Fibroblast of mammary gland (primary cell): ENCODE measurements at regions not wholly inside any gene's neighbourhood (a gene's known extent, or its start where the extent isn't known, plus 50 kb on each side); places are given as distances from the start of the nearest gene placed in this dataset.

Experiments used
- DNase-seq: peaks from one replicate; pipeline ENCODE4 v3.0.0-alpha.2; 2010; ENCODE audit warnings: low read depth
- H3K4me3 ChIP-seq: 2 replicates; pipeline ENCODE4 v1.5.1; 2011; ENCODE audit warnings: low read depth, mild to moderate bottlenecking, low read length, moderate library complexity; ENCODE audit not compliant: control insufficient read depth
- CTCF ChIP-seq: conservative IDR thresholded peaks from 2 replicates; pipeline ENCODE4 v1.5.1; 2011; ENCODE audit warnings: low read depth, low read length, inconsistent platforms; ENCODE audit not compliant: control insufficient read depth, insufficient read depth

- no peak for DNase-seq
- TF ChIP-seq CTCF, result no peak
- no peak overlapping the region for H3K4me3 ChIP-seq
Measured at GRCh38 chr2:82084679-82085392, 1780.3 kb upstream of the LRRTM1 start.

GRCh38 chr2:82075875-82076274, 1771.3 kb upstream of the LRRTM1 start:
- TF ChIP-seq CTCF, result no peak
- no peak overlapping the region for H3K4me3 ChIP-seq
- DNase-seq, result no peak

- TF ChIP-seq CTCF, result no peak
- H3K4me3 ChIP-seq, result no peak overlapping the region
- DNase-seq, result no peak
Measured at GRCh38 chr2:82062463-82062862, 1757.9 kb upstream of the LRRTM1 start.

- H3K4me3 ChIP-seq, result no peak overlapping the region
- no peak for TF ChIP-seq CTCF
- DNase-seq, result no peak
Measured at GRCh38 chr2:82055846-82056245, 1751.3 kb upstream of the LRRTM1 start.

- no peak overlapping the region for H3K4me3 ChIP-seq
- TF ChIP-seq CTCF, result no peak
- DNase-seq, result no peak
Measured at GRCh38 chr2:82043867-82044266, 1739.3 kb upstream of the LRRTM1 start.

- no peak for TF ChIP-seq CTCF
- DNase-seq, result no peak
- H3K4me3 ChIP-seq, result no peak overlapping the region
Measured at GRCh38 chr2:82027921-82028615, 1723.5 kb upstream of the LRRTM1 start.

GRCh38 chr2:82023710-82024109, 1719.2 kb upstream of the LRRTM1 start:
- H3K4me3 ChIP-seq, result no peak overlapping the region
- no peak for TF ChIP-seq CTCF
- DNase-seq, result no peak
